HG02852 (cell line): ENCODE measurements at regions not wholly inside any gene's neighbourhood (a gene's known extent, or its start where the extent isn't known, plus 50 kb on each side); places are given as distances from the start of the nearest gene placed in this dataset.
"Not testable (repeated sequence)": the region's sequence is repeated elsewhere in the genome, so short reads cannot be mapped to it uniquely, and the experiment has no call there.

Source experiments
- ATAC-seq: cut with Tn5 transposase; IDR thresholded peaks from one replicate; pipeline ENCODE4 v1.9.1; 2021; ENCODE audit warnings: mild to moderate bottlenecking, moderate library complexity; ENCODE audit not compliant: unreplicated experiment

- ATAC-seq, result no peak
Measured at GRCh38 chr13:89518289-89519077, 1829.0 kb upstream of the MIR17HG start.

GRCh38 chr13:89520468-89520867 lies 1827.0 kb upstream of the MIR17HG start:
- ATAC-seq, result no peak

GRCh38 chr13:89521672-89522071 lies 1825.8 kb upstream of the MIR17HG start:
- not testable (repeated sequence) for ATAC-seq

GRCh38 chr13:89541091-89542030 lies 1806.1 kb upstream of the MIR17HG start:
- no peak for ATAC-seq

GRCh38 chr13:89550938-89551337 lies 1796.5 kb upstream of the MIR17HG start:
- no peak for ATAC-seq

- no peak for ATAC-seq
Measured at GRCh38 chr13:89554801-89555200, 1792.7 kb upstream of the MIR17HG start.

- no peak for ATAC-seq
Measured at GRCh38 chr13:89565476-89566100, 1781.9 kb upstream of the MIR17HG start.

GRCh38 chr13:89567025-89567424 lies 1780.5 kb upstream of the MIR17HG start:
- no peak for ATAC-seq

- no peak for ATAC-seq
Measured at GRCh38 chr13:89568276-89568675, 1779.2 kb upstream of the MIR17HG start.

- no peak for ATAC-seq
Measured at GRCh38 chr13:89568746-89569145, 1778.7 kb upstream of the MIR17HG start.

- no peak for ATAC-seq
Measured at GRCh38 chr13:89571676-89572075, 1775.8 kb upstream of the MIR17HG start.

GRCh38 chr13:89574077-89574476 lies 1773.4 kb upstream of the MIR17HG start:
- ATAC-seq, result no peak

GRCh38 chr13:89577301-89577700 lies 1770.2 kb upstream of the MIR17HG start:
- no peak for ATAC-seq

GRCh38 chr13:89584058-89584620 lies 1763.3 kb upstream of the MIR17HG start:
- ATAC-seq, result no peak

- ATAC-seq, result no peak
Measured at GRCh38 chr13:89602655-89603054, 1744.8 kb upstream of the MIR17HG start.

- no peak for ATAC-seq
Measured at GRCh38 chr13:89603187-89603586, 1744.3 kb upstream of the MIR17HG start.

GRCh38 chr13:89609318-89609717 lies 1738.2 kb upstream of the MIR17HG start:
- ATAC-seq, result no peak

GRCh38 chr13:89610331-89610730 lies 1737.2 kb upstream of the MIR17HG start:
- no peak for ATAC-seq

- ATAC-seq, result no peak
Measured at GRCh38 chr13:89610881-89611280, 1736.6 kb upstream of the MIR17HG start.

GRCh38 chr13:89627996-89628395 lies 1719.5 kb upstream of the MIR17HG start:
- ATAC-seq, result no peak

- ATAC-seq, result no peak
Measured at GRCh38 chr13:89628567-89628966, 1718.9 kb upstream of the MIR17HG start.
